RWPE1 (cell line): ENCODE measurements at regions not wholly inside any gene's neighbourhood (a gene's known extent, or its start where the extent isn't known, plus 50 kb on each side); places are given as distances from the start of the nearest gene placed in this dataset.

Experiments
- CTCF ChIA-PET: fragments of 350-600 bp; sonication (Branson Sonifier 250); formaldehyde crosslinking; extraction: SDS; loops from one replicate; lab custom pipeline; 2021; lab: Yijun Ruan, JAX
- POLR2A ChIA-PET: fragments of 400-600 bp; formaldehyde crosslinking; extraction: SDS; loops from one replicate; lab custom pipeline; 2020; ENCODE audit warnings: antibody characterized with exemption; ENCODE audit not compliant: low non-redundant PET; lab: Yijun Ruan, JAX
- DNase-seq: peaks from one replicate; pipeline ENCODE4 v3.0.0; 2012; ENCODE audit warnings: low spot score
- H3K27ac ChIP-seq: fragments of 450-650 bp; 2 replicates; pipeline ENCODE4 v1.5.1; 2017
- CTCF ChIP-seq: fragments of 450-650 bp; conservative IDR thresholded peaks from 2 replicates; pipeline ENCODE4 v1.5.1; 2017; ENCODE audit warnings: low read depth, mild to moderate bottlenecking

GRCh38 chr4:144480068-144480467 lies 165.9 kb upstream of the HHIP start:
- CTCF ChIA-PET, result interaction anchor here (0.6 kb wide), 1 partner anchor 491 kb away, joined by 3 read pairs; no protein-coding TSS in a partner anchor

DNA sequence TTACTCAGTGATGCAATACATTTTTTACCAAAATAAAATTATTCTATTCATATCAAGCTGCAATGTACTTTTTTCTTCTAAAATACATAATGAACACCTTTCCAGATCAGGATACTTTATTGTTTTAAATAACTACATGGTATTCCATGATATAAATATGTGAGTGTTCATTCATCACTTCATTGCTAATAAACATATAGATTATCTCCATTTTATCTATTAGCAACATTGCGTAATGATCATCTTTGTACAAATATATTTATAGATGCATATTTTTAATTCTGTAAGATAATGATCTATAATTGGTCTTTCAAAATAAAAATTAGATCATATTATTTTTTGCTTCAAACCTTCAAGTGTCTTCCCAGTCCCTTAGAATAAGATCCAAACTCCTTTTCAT lies 156.1 kb upstream of the HHIP start:
- no peak for DNase-seq
- TF ChIP-seq CTCF, result no peak
- CTCF ChIA-PET, result interaction anchor here (0.7 kb wide), 1 partner anchor 207 kb away, joined by 8 read pairs; no protein-coding TSS in a partner anchor
- POLR2A ChIA-PET, result no interaction called here
- H3K27ac ChIP-seq, result no peak overlapping the region

More at GRCh38 chr4:144480068-144480467, 165.9 kb upstream of the HHIP start:
- DNase-seq, result no peak
- TF ChIP-seq CTCF, result no peak
- H3K27ac ChIP-seq, result no peak overlapping the region
- POLR2A ChIA-PET, result no interaction called here

- TF ChIP-seq CTCF, result no peak
- no peak for DNase-seq
- ChIA-PET POLR2A (no interaction called here), CTCF (no interaction called here)
- no peak overlapping the region for H3K27ac ChIP-seq
Measured at GRCh38 chr4:144494280-144494679, 151.7 kb upstream of the HHIP start.

DNA sequence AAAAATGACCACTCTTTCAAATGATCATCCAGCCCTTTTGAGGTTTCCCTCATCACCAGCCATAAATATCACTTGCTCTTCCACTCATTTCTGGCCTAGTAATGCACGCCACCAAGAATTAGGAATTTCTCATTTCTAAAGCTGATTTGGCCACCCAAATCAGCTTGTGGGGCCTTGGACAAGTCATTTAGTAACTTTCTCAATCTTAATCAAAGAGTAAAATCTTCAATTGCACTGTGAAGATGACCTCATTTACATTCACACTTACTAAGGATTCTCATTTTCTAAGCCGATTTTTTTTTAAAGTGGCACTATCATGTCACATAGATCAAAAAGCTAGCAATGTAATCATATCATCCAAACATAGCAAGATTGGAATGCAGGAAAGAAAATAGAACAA lies 150.0 kb upstream of the HHIP start:
- POLR2A ChIA-PET, result no interaction called here
- CTCF ChIA-PET, result no interaction called here
- no peak for DNase-seq
- H3K27ac ChIP-seq, result no peak overlapping the region
- TF ChIP-seq CTCF, result no peak

DNA sequence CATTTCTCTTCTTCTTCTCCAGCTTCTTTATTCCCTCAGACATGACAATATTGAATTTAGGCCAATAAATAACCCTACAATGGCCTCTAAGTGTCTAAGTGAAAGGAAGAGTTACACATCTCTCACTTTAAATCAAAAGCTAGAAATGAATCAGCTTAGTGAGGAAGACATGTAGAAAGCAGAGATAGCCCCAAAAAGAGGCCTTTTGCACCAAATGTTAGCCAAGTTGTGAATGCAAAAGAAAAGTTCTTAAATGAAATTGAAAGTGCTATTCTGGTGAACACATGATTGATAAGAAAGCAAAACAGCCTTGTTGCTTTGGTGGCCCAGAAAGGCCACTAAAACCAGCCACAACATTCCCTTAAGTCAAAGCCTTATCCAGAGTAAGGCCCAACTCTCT lies 146.2 kb upstream of the HHIP start:
- TF ChIP-seq CTCF, result no peak
- no peak overlapping the region for H3K27ac ChIP-seq
- CTCF ChIA-PET, result interaction anchor here (0.7 kb wide), 1 partner anchor 92 kb away, joined by 3 read pairs; no protein-coding TSS in a partner anchor
- DNase-seq, result no peak
- POLR2A ChIA-PET, result no interaction called here

DNA sequence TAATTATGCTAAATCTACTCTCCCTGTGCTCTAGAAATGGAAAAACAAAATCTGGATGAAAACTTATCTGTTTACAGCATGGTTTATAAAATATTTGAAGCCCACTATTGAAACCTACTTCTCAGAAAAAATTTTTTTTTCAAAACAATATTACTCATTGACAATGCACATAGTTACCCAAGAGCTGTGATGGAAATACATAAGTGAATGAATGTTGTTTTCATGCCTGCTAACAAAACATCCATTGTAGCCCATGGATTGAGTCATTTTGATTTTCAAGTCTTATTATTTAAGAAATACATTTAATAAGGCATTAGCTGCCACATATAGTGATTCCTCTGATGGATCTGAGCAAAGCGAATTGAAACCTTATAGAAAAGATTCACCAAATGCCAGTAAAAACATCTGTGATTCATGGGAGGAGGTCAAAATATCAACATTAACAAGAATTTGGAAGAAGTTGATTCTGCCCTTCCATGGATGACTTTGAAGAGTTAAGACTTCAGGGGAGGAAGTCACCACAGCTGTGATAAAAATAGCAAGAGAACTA lies 144.7 kb upstream of the HHIP start:
- DNase-seq, result no peak
- POLR2A ChIA-PET, result no interaction called here
- CTCF ChIA-PET, result no interaction called here
- TF ChIP-seq CTCF, result no peak
- no peak overlapping the region for H3K27ac ChIP-seq
